GM12878 (cell line): ENCODE measurements at regions not wholly inside any gene's neighbourhood (a gene's known extent, or its start where the extent isn't known, plus 50 kb on each side); places are given as distances from the start of the nearest gene placed in this dataset.

Experiments used
- BRCA1 ChIP-seq: IDR thresholded peaks from 2 replicates; pipeline ENCODE4 v1.6.1; 2011; ENCODE audit warnings: low read depth, low read length, improper control_type of control experiment
- EP300 ChIP-seq, 2 experiments: fragments of 150-350 bp in 1 of 2; IDR thresholded peaks; 2 replicates each; pipeline ENCODE4 v1.6.1; 2011 to 2012; ENCODE audit warnings: low read depth in 2 of 2, low read length in 2 of 2, borderline replicate concordance in 1 of 2, improper control_type of control experiment in 1 of 2, inconsistent platforms in 1 of 2; ENCODE audit not compliant: control insufficient read depth in 1 of 2
- NFYA ChIP-seq: IDR thresholded peaks from 2 replicates; pipeline ENCODE4 v1.6.1; 2011; ENCODE audit warnings: low read depth, mild to moderate bottlenecking, low read length, improper control_type of control experiment, borderline replicate concordance
- NFYB ChIP-seq: IDR thresholded peaks from 2 replicates; pipeline ENCODE4 v1.6.1; 2011; ENCODE audit warnings: low read depth, mild to moderate bottlenecking, low read length, improper control_type of control experiment, moderate library complexity; ENCODE audit not compliant: insufficient read depth
- PAX8 ChIP-seq: fragments of 450-650 bp; IDR thresholded peaks from 2 replicates; pipeline ENCODE4 v1.6.1; 2017; ENCODE audit warnings: mild to moderate bottlenecking, moderate library complexity
- POLR2A ChIP-seq: IDR thresholded peaks from 2 replicates; pipeline ENCODE4 v1.6.1; 2011; ENCODE audit warnings: low read depth, mild to moderate bottlenecking, low read length
- POLR2AphosphoS5 ChIP-seq: IDR thresholded peaks from 2 replicates; pipeline ENCODE4 v1.6.1; 2011; ENCODE audit warnings: mild to moderate bottlenecking, low read length, inconsistent platforms
- RCOR1 ChIP-seq: conservative IDR thresholded peaks from 2 replicates; pipeline ENCODE4 v1.6.1; 2012; ENCODE audit warnings: low read depth, low read length, improper control_type of control experiment
- SP1 ChIP-seq: IDR thresholded peaks from one replicate; pipeline ENCODE4 v1.6.1; 2011; ENCODE audit warnings: low read depth, low read length
- TAF1 ChIP-seq: IDR thresholded peaks from 2 replicates; pipeline ENCODE4 v1.6.1; 2011; ENCODE audit warnings: mild to moderate bottlenecking, low read depth, low read length, borderline replicate concordance
- ZNF274 ChIP-seq: IDR thresholded peaks from one replicate; pipeline ENCODE4 v1.8.0; 2011; ENCODE audit not compliant: insufficient read length, insufficient read depth

GRCh38 chr2:220371211-220371610 lies 743.8 kb downstream of the SLC4A3 start:
- TF ChIP-seq EP300 (IDR thresholded peaks at IDR 0.05; ENCODE audit: borderline replicate concordance in 1 of 2, control insufficient read depth in 1 of 2, low read depth in 2 of 2, low read length in 2 of 2) (no peak), NFYA (no peak), SP1 (no peak), ZNF274 (no peak), TAF1 (no peak), BRCA1 (no peak), POLR2AphosphoS5 (no peak), PAX8 (no peak), NFYB (no peak), POLR2A (no peak), RCOR1 (no peak)
